Activated naive CD8-positive, alpha-beta T cell treated with anti-CD3 and anti-CD28 coated beads, Interleukin-2, amount 50 U/mL, for 24 hours (primary cell): ENCODE measurements at regions not wholly inside any gene's neighbourhood (a gene's known extent, or its start where the extent isn't known, plus 50 kb on each side); places are given as distances from the start of the nearest gene placed in this dataset.
A peak's percentile ranks its signal among the peaks of the same experiment; 100 is the strongest.

Source experiments
- ATAC-seq: fragments of 150-1000 bp; cut with Tn5 transposase; one replicate; pipeline ENCODE4 v1.10.0; 2021
- DNase-seq: peaks from one replicate; pipeline ENCODE4 v3.0.0; 2021
- H3K27ac Mint-ChIP-seq: one replicate; pipeline ENCODE4 v1.8.0; 2021; ENCODE audit warnings: mild to moderate bottlenecking, mixed read lengths
- H3K27me3 Mint-ChIP-seq: one replicate; pipeline ENCODE4 v1.8.0; 2021; ENCODE audit warnings: mixed read lengths
- H3K36me3 Mint-ChIP-seq: one replicate; pipeline ENCODE4 v1.8.0; 2021; ENCODE audit warnings: low read depth, mixed read lengths
- H3K4me1 Mint-ChIP-seq: one replicate; pipeline ENCODE4 v1.8.0; 2021; ENCODE audit warnings: mixed read lengths
- H3K4me3 Mint-ChIP-seq: one replicate; pipeline ENCODE4 v1.8.0; 2021; ENCODE audit warnings: mild to moderate bottlenecking, moderate library complexity, mixed read lengths
- H3K9me3 Mint-ChIP-seq: one replicate; pipeline ENCODE4 v1.8.0; 2021; ENCODE audit warnings: mixed read lengths

DNA sequence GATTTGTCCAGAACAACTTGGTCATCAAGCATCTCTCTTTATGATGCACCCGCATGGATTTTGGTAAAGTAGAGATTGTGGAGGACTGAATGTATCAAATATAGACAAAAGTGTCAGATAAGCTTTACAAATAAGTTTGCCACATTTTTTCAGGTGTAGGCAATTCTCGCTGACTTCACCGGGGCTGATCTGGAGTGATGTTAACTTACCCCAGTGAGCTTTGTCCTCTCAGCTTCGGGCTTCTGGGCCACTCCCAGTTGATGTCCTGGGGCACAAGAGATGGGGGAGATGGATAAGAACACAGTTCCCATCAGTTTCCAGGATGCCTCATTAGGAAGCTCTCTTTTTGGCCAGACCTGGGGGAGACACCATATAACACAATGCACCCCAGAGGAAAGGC is 117.7 kb downstream of the ETS2 start:
- Mint-ChIP-seq H3K27ac (no peak overlapping the region), H3K9me3 (no peaks in the 10 kb centered on the region), H3K4me3 (no peak overlapping the region), H3K36me3 (no peaks in the 10 kb centered on the region), H3K27me3 (peaks cover 21% of the 10 kb centered on the region), H3K4me1 (peaks cover 7% of the 10 kb centered on the region)
- DNase-seq (no peak), ATAC-seq (no peak)

- Mint-ChIP-seq H3K36me3 (no peaks in the 10 kb centered on the region), H3K4me3 (no peak overlapping the region), H3K27me3 (peaks cover 21% of the 10 kb centered on the region), H3K4me1 (peaks cover 7% of the 10 kb centered on the region), H3K9me3 (no peaks in the 10 kb centered on the region), H3K27ac (no peak overlapping the region)
- ATAC-seq (no peak), DNase-seq (no peak)
Measured at GRCh38 chr21:38922474-38923235, 116.9 kb downstream of the ETS2 start.

DNA sequence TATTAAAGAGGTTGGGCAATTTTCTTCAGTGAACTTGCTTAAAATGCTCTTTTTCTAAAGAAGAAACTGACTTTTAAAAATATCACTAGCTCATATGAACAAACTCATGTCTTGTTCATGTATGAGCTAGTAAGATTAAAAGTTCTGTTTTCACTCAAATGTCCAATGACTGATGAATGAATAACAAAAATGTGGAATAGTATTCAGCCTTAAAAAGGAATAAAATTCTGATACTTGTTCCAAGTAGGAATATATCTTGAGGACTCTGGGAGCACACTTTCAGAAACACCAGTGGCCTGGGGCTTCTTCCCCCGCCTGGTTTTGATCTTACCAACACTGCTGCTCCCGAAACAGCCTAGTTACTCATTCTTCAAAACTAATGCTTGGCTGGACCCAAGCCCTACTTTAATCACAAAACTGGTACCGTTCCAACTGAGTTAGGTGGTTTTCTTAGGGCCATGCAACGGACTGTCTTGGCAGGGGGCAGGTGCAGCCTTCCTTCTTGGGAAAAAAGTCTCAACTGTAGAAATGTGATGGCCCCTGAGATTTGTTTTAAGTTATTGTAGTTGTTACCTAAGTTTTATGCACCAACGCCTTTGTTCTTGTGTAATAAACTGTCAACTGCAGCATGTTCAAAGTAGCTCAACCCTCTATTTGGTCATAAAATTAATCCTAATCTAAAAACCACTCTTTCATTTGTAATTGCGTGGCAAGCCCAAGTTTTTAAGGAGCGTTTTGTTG is 116.0 kb downstream of the ETS2 start:
- DNase-seq (no peak), ATAC-seq (no peak)
- Mint-ChIP-seq H3K4me1 (peaks cover 7% of the 10 kb centered on the region), H3K9me3 (no peaks in the 10 kb centered on the region), H3K27me3 (peaks cover 21% of the 10 kb centered on the region), H3K27ac (no peak overlapping the region), H3K36me3 (no peaks in the 10 kb centered on the region), H3K4me3 (no peak overlapping the region)

GRCh38 chr21:38920631-38921398 is 115.1 kb downstream of the ETS2 start:
- DNase-seq (no peak), ATAC-seq (no peak)
- H3K9me3 Mint-ChIP-seq = no peaks in the 10 kb centered on the region
- no peaks in the 10 kb centered on the region for H3K36me3 Mint-ChIP-seq
- no peak overlapping the region for H3K4me3 Mint-ChIP-seq
- no peak overlapping the region for H3K27ac Mint-ChIP-seq
- H3K4me1 Mint-ChIP-seq = peaks cover 4% of the 10 kb centered on the region
- H3K27me3 Mint-ChIP-seq = peaks cover 17% of the 10 kb centered on the region

DNA sequence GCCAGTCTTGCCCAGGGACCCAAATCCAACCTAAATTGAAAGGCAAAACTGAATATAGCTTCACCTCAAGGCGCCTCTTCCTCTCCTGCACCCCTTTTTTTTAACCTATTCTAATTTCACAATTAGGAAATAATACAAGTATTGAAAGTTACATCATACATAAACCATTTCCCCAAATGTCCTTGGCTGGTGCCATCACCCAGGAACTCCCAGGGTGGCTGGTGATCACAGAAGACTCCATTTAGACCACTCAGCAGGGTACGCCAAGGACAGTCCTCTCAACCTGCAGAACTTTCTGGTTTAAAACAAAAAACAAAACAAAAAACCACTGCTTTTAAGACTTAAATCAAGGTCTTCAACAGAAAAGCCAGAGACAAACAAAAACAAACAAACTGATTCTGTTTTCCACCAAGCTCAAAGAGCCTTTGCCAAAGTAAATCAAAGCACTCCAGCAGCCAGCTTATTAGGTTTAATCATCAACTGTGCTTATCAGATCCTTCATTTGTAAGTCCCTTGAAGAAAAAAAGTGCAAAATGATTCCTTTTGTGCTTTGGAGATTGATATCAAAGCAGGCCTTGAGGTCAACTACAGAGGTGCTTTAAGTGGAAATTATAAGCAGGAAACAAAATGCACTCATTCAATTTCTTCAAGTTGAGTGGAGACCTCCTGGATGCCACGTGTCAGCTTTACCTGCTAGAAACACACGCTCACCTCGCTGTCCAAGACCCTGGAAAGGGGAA is 113.0 kb downstream of the ETS2 start:
- Mint-ChIP-seq H3K36me3 (no peaks in the 10 kb centered on the region), H3K9me3 (no peaks in the 10 kb centered on the region), H3K27ac (no peak overlapping the region), H3K4me1 (no peaks in the 10 kb centered on the region), H3K27me3 (peaks cover 14% of the 10 kb centered on the region), H3K4me3 (no peak overlapping the region)
- ATAC-seq (no peak), DNase-seq (no peak)

DNA sequence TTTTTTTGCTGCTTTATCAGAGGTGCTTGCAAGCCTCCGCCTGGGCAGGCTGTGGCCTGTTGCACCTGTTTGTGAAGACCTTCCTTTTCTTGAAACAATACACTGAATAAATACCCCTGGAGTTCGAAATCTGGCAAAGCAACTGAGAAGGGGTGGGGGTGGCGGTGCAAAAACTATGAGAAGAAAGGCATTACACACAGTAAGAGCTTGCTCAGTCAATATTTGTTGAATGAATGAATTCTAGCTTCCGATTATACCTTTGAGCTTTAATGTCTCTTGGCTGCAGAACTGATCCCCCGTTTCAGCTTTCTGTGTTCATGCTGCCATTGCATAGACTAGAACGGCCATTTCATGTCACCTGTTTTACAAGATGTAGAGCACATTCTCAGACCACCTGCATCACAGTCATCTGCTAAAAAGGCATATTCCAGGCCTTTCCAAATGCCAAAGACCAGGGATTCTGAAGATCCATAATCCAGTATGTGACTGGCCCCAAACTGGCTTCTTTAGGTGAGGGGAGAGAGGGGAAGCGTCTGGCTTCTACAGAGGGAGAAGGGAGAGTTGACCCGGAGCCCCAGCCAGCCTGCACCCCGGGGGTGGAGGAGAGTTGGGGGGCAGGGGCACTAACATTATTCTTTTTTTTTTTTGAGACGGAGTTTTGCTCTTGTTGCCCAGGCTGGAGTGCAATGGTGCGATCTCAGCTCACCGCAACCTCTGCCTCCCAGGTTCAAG is 111.5 kb downstream of the ETS2 start:
- peaks cover 12% of the 10 kb centered on the region for H3K27me3 Mint-ChIP-seq
- H3K27ac Mint-ChIP-seq = no peak overlapping the region
- DNase-seq (no peak), ATAC-seq (no peak)
- no peaks in the 10 kb centered on the region for H3K9me3 Mint-ChIP-seq
- no peaks in the 10 kb centered on the region for H3K36me3 Mint-ChIP-seq
- H3K4me1 Mint-ChIP-seq = no peaks in the 10 kb centered on the region
- H3K4me3 Mint-ChIP-seq = no peak overlapping the region

DNA sequence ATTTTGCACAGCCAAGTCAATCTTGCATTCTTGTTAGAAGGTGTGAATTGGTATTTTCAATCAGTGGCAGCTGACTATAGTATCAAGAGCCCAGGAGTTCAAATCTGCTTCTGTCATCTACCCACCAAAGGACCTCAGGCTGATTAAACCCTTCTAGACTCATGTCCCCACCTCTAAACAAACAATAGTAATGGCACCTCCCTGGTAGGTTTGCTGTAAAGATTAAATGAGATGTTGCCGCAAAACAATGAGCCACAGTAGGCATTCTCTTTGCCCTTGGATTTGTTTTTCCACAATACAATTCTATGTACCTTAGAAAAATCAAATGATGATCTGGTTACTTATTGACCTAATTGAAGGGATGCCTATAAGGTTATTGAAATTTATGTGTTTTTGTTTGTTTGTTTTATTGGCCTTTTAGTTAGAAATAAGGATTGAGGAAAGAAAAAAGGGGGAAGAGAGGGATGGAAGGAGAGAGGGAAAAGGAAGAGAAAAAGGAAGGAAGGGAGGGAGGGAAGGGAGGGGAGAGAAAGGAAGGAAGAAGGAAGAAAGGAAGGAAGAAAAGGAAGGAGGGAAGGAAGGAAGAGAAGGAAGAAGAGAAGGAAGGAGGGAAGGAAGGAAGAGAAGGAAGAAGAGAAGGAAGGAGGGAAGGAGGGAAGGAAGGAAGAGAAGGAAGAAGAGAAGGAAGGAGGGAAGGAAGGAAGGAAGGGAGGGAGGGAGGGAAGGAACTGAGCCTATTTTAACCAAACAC is 110.7 kb downstream of the ETS2 start:
- Mint-ChIP-seq H3K4me3 (no peak overlapping the region), H3K4me1 (peaks cover 3% of the 10 kb centered on the region), H3K36me3 (no peaks in the 10 kb centered on the region), H3K27me3 (peaks cover 13% of the 10 kb centered on the region), H3K27ac (no peak overlapping the region), H3K9me3 (no peaks in the 10 kb centered on the region)
- no peak for ATAC-seq
- DNase-seq = no peak

GRCh38 chr21:38915546-38915945 is 109.8 kb downstream of the ETS2 start:
- Mint-ChIP-seq H3K36me3 (no peaks in the 10 kb centered on the region), H3K4me1 (peaks cover 7% of the 10 kb centered on the region), H3K4me3 (no peak overlapping the region), H3K9me3 (no peaks in the 10 kb centered on the region), H3K27me3 (peaks cover 12% of the 10 kb centered on the region), H3K27ac (no peak overlapping the region)
- DNase-seq (no peak), ATAC-seq (no peak)

DNA sequence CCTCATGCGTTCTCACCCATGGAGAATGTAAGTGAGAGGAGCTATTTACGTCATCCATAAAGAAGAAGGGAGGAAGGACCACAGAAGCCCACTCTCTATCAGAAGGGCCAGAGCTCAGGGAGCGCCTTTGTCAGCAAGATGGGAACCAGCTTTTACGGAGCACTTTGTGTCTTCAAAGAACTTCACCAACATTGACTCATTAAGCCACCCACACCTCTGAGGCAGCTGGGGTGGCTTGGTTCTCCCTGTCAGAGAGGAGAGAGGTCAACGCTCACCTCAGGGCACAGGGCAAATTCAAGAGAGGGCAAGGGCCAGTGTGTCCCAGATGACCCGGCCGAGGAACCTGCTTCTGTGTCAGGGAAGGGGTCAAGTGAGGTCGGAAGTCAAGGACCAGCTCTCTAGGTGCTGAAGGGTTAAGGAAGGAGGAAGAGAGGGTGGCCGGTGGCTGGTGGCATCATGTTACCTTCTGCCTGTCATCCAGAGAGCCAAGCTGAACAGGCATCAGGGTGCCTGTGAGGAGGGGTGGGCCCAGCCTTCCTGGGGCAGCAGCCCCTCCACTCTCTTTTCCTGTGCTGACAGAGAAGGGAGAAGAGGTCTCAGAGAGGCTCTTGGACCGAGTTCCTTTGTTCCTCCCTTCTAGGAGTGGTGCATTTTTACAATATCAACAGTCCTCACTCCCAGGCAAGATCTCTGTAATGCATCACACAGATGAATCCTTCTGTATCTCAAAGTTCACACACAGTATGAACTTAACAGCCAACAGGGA is 109.0 kb downstream of the ETS2 start:
- ATAC-seq (peak; percentile 62), DNase-seq (no peak)
- no peaks in the 10 kb centered on the region for H3K9me3 Mint-ChIP-seq
- no peak overlapping the region for H3K4me3 Mint-ChIP-seq
- H3K27ac Mint-ChIP-seq = no peak overlapping the region
- no peaks in the 10 kb centered on the region for H3K36me3 Mint-ChIP-seq
- peaks cover 7% of the 10 kb centered on the region for H3K4me1 Mint-ChIP-seq
- peaks cover 11% of the 10 kb centered on the region for H3K27me3 Mint-ChIP-seq

GRCh38 chr21:38913893-38914527 is 108.3 kb downstream of the ETS2 start:
- no peak for ATAC-seq

GRCh38 chr21:38913120-38913892 is 107.6 kb downstream of the ETS2 start:
- Mint-ChIP-seq H3K36me3 (no peaks in the 10 kb centered on the region), H3K4me1 (peaks cover 7% of the 10 kb centered on the region), H3K27ac (no peak overlapping the region), H3K4me3 (no peak overlapping the region), H3K9me3 (no peaks in the 10 kb centered on the region), H3K27me3 (peaks cover 11% of the 10 kb centered on the region)
- DNase-seq (peak; percentile 12), ATAC-seq (no peak)

More at GRCh38 chr21:38913893-38914527, 108.3 kb downstream of the ETS2 start:
- Mint-ChIP-seq H3K27me3 (peaks cover 11% of the 10 kb centered on the region), H3K27ac (no peak overlapping the region), H3K9me3 (no peaks in the 10 kb centered on the region), H3K4me3 (no peak overlapping the region), H3K4me1 (peaks cover 7% of the 10 kb centered on the region), H3K36me3 (no peaks in the 10 kb centered on the region)
- DNase-seq = no peak

GRCh38 chr21:38912789-38913119 is 107.0 kb downstream of the ETS2 start:
- DNase-seq = no peak
- Mint-ChIP-seq H3K36me3 (no peaks in the 10 kb centered on the region), H3K27me3 (peaks cover 11% of the 10 kb centered on the region), H3K4me1 (peaks cover 7% of the 10 kb centered on the region), H3K4me3 (no peak overlapping the region), H3K27ac (no peak overlapping the region), H3K9me3 (no peaks in the 10 kb centered on the region)
- no peak for ATAC-seq
